Stomach (tissue), 4 donors: ENCODE measurements at regions not wholly inside any gene's neighbourhood (a gene's known extent, or its start where the extent isn't known, plus 50 kb on each side); places are given as distances from the start of the nearest gene placed in this dataset.

Source experiments
- CTCF ChIP-seq, 7 experiments: fragments of 450-650 bp in 4 of 7; fragments of 200-600 bp in 3 of 7; sonication (generic) in 3 of 7; IDR thresholded peaks; one replicate each; pipeline ENCODE4 v1.5.1; 2016 to 2019; ENCODE audit warnings: antibody characterized with exemption in 7 of 7, control low read depth in 2 of 7, mild to moderate bottlenecking in 1 of 7
- POLR2AphosphoS5 ChIP-seq, 3 donors: sonication (generic); formaldehyde crosslinking; IDR thresholded peaks; one replicate each; pipeline ENCODE4 v1.6.1; 2016; ENCODE audit warnings: antibody characterized with exemption in 3 of 3

- TF ChIP-seq CTCF (IDR thresholded peaks at IDR 0.05) (no peak), POLR2AphosphoS5 (IDR thresholded peaks at IDR 0.05) (no peak)
These were observed 53.0 kb upstream of the RFX3 start for GRCh38 chr9:3578786-3579185.
